Tibial nerve (tissue), 4 donors: ENCODE measurements at regions not wholly inside any gene's neighbourhood (a gene's known extent, or its start where the extent isn't known, plus 50 kb on each side); places are given as distances from the start of the nearest gene placed in this dataset.

Source experiments
- EP300 ChIP-seq, 2 donors: sonication (generic); formaldehyde crosslinking; IDR thresholded peaks; one replicate each; pipeline ENCODE4 v1.6.1; 2017; ENCODE audit warnings: antibody characterized with exemption in 2 of 2, mild to moderate bottlenecking in 1 of 2
- POLR2A ChIP-seq, 2 donors: fragments of 450-650 bp; IDR thresholded peaks; one replicate each; pipeline ENCODE4 v1.6.1; 2017; ENCODE audit warnings: antibody characterized with exemption in 2 of 2, mild to moderate bottlenecking in 2 of 2, moderate library complexity in 2 of 2
- TF ChIP-seq, protein P1 (sequence below), 5 experiments: fragments of 200-600 bp in 3 of 5; fragments of 450-650 bp in 2 of 5; sonication (generic) in 3 of 5; IDR thresholded peaks; one replicate each; pipeline ENCODE4 v1.5.1; 2016 to 2019; ENCODE audit warnings: antibody characterized with exemption in 5 of 5, mild to moderate bottlenecking in 3 of 5, moderate library complexity in 2 of 5

DNA sequence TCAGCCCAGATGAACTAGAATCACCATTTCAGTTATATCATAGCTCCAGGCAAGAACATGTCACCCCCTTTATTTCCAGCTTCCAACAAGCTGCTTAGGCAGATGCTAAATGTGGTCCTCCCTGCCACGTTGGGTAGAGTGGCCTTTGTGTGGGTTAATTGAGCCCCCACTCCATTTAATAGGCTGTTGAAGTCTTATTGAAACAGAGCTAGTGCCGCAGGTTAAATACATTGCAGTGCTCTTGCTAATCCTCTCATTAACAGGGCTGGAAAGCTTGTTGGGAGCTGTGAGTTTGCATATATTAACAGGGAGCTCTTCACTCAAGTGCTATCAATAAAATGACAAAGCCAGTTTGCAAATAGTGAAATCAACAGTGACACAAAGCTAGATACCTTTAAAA is 248.4 kb upstream of the CMC1 start:
- no peak for TF ChIP-seq POLR2A (IDR thresholded peaks at IDR 0.05)
- no peak for TF ChIP-seq EP300 (IDR thresholded peaks at IDR 0.05)
- TF ChIP-seq, protein P1, sequence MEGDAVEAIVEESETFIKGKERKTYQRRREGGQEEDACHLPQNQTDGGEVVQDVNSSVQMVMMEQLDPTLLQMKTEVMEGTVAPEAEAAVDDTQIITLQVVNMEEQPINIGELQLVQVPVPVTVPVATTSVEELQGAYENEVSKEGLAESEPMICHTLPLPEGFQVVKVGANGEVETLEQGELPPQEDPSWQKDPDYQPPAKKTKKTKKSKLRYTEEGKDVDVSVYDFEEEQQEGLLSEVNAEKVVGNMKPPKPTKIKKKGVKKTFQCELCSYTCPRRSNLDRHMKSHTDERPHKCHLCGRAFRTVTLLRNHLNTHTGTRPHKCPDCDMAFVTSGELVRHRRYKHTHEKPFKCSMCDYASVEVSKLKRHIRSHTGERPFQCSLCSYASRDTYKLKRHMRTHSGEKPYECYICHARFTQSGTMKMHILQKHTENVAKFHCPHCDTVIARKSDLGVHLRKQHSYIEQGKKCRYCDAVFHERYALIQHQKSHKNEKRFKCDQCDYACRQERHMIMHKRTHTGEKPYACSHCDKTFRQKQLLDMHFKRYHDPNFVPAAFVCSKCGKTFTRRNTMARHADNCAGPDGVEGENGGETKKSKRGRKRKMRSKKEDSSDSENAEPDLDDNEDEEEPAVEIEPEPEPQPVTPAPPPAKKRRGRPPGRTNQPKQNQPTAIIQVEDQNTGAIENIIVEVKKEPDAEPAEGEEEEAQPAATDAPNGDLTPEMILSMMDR (IDR thresholded peaks at IDR 0.05), result no peak
